ENCODE measurements at regions not wholly inside any gene's neighbourhood (a gene's known extent, or its start where the extent isn't known, plus 50 kb on each side); places are given as distances from the start of the nearest gene placed in this dataset.

DNA sequence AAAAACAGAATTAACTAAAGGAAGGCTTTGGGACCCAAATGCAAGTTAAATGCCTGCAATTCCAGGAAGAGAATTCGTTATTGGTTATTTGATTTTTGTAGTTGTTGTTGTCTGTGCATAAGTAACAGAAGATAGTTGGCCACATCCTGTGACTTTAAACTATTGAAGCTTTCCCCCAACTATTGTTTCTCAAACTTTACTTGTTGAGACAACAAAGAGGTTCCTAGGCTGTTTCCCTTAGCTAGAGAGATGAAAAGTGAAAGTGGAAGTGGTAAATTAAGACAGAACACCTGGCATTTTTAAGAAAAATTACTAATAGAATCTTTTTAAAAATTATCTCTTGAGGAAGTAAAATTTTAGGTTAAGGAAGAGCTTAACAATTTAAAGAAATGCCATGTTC is 525.2 kb downstream of the PKHD1 start:
- TF ChIP-seq HDGF (IDR thresholded peaks at IDR 0.05; ENCODE audit: borderline replicate concordance): no peak
- no peak for TF ChIP-seq CTBP1 (IDR thresholded peaks at IDR 0.05; ENCODE audit: borderline replicate concordance)
- TF ChIP-seq SUZ12 (IDR thresholded peaks at IDR 0.05): no peak
